Eye (tissue), 1 donor: ENCODE measurements at regions not wholly inside any gene's neighbourhood (a gene's known extent, or its start where the extent isn't known, plus 50 kb on each side); places are given as distances from the start of the nearest gene placed in this dataset.

ENCODE experiments used
- DNase-seq: peaks from one replicate; pipeline ENCODE4 v3.0.0-alpha.2; 2015

DNA sequence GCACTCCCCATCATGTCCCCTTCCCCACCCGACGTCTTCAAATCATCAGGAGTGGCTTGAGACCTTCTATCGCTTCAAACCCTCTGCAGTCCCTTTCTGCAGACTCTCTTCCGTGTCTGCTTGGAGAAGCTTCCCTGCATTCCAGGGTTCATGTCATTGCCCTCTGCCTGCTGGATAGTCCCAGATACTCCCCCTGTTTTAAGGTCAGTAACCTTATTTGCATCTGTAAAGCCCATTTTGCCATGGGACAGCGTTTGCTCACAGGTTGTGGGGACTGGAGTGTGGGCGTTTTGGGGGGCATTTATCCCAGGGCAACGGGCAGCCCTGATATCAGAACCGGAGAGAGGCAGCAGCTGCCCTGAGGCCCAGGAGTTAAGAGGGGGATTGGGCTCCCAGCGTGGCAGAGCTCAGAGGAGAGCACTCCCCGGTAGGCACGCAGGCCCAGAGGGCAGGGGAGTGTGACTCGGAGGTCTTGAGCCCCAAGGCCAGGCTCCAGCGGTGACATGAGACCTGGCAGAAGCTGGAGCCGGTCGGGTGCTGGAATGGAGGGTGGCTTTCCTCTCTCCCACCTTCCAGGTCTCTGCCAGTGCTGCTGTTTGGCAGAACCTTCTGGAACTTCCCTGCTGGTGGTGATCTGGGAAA is 73.8 kb downstream of the RTP5 start:
- DNase-seq: no peak

DNA sequence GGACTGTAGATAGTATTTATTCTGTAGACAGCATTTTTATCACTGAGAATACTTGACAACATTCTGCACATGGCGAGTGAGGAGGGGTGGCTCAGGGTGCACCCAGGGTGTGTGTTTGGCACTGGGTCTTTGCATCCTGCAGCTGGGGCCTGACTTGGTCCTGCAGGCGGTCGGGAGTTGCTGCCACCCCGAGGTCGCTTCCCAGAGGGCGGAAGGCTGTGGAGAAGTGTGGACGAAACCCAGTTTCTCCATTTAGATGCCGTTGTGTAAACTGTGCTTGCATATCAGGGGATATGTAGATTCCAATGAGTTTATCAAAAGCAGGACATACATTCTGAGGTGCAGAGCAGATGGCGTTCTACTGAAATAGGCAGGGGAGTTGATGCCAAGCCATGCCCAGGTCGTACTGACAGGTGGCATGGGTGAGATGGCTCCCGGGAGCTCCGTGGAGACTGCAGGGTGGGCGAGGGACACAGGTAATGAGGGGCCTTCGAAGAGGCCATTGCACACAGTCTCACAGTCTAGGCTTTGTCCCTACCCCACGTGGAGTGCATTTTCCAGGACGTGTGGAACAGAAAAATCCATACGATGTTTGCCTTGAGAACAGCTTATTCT is 74.5 kb downstream of the RTP5 start:
- no peak for DNase-seq

DNA sequence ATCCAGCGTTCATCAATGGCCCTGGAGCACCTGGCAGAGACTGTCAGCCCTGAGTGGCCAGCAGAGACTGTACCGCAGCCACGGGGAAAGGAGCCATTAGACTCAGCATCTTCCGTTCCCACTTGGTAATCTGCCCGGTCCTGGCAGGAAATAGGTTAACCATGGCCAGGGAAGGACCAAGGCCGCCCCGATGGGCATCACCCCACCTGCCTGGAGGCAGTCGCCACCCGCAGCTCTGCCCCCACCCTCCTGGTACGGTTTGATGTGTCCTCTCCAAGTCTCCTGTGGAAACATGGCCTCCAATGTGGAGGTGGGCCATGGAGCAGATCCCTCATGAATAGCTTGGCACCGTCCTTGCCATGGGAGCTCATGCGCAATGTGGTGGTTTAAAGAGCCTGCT is 75.3 kb downstream of the RTP5 start:
- DNase-seq: no peak

DNA sequence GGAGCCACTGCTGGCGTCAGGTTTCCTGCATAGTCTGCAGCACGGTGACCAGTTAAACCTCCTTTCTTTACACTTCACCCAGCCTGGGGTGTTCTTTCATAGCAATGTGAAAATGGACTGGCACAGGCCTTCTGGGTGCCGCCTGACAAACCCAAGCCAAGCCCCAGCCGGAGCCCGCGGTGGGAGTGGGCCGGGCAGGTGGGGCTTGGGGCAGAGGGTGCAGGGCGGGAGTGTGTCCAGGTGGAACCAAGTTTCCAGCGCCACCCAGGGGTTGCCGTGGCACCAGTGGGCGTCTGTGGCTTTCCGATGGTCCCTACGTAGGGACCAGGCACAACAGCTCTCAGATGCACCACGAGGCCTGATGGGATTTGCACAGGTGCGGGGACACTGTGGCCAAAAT is 75.8 kb downstream of the RTP5 start:
- DNase-seq: no peak

DNA sequence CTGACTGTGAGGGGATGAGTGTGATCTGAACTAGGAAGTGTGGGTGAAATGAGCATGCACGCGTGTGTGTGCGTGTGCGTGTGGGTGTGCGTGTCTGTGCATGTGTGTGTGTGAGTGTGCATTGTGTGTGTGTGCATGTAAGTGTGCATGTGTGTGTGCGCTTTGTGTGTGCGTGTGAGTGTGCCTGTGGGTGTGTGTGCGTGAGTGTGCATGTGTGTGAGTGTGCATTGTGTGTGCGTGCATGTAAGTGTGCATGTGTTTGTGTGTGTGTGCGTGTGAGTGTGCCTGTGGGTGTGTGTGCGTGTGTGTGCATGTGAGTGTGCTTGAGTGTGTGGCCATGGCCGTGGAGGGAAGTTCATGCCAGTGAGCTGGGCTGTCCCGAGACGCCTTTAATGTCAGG is 76.3 kb downstream of the RTP5 start:
- no peak for DNase-seq

DNA sequence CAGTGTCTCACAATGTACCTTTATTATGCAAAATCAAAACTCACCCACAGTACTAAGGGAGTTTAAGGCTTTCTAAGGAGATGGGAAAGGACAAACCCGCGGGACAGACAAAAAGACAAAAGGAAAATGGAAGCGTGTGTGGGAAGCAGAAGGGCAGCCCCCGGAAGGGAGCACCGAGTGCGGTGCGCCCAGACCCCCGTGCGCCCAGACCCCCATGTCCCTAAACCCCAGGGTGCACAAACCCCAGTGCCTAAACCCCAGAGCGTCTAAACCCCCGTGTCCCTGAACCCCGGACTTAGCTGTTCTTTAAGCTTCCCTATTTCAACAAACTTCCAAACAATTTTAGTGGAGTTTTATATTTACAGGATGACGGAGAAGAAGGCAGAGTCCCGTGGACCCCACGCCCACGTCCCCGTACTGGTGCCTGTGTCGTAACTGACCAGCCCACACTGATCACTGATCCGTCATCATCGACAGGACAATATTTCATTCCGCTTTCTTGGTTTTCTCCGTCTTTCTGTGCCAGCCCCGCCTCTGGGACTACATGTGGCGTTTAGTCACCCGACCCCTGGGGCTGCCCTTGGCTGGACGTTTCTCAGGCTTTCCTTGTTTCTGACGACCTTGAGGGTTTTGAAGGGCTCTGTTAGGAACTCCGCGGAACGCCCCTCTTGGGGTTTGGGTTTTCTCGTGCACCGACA is 76.9 kb downstream of the RTP5 start:
- no peak for DNase-seq

DNA sequence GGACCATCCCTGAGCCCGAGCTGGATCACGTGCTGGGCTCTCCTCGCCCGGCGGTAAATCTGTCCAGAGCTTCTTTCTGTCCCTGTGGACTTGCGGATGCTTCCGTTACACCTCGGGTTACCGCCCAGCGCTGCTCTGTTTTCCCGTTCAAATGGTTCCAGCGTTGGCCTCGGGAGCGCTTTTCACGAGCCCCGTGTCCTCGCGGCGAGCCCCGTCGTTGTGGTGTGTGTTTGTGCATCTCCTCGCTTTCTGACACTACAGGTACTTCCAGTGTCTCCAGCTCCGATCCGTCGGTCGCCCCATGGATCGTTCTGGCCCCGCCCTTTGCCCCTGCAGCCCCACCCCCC is 77.4 kb downstream of the RTP5 start:
- no peak for DNase-seq

DNA sequence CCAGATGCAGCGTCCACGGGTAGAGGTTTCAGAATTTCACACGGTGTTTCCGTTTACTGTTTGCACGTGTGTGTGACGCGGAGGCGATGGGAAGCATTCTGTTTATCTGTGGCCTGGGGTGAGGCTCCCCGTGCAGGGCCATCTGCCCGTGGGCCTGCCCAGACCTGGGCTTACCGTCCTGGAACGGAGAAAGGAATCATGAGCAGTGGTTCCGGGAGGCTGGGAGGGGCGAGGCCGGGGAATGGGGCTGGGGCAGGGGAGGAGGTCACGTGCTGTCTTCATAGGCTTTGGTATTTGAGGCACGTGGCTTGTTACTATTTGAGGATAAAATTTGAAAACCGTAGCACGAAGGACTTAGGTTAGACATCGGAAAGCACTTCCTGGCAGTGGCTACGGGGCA is 77.9 kb downstream of the RTP5 start:
- no peak for DNase-seq

DNA sequence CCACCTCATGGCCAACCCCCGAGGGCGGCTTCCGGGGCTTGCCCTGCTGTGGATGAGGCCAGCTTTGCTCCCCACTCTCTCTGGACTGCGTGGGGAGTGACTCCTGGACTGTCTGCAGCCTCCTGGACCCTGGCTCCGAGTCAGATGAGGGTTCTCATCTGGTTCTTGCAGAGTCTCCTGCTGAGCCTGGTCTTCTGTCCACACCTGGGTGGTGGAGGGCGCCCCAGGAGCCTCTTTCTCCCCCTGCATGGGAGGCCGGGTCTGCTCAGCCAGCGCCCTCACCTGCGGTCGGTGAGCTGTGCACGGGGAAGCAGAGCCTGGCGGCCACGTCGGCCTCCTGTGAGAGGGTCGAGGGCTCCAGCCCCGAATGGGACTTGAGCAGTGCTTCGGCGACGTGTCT is 78.3 kb downstream of the RTP5 start:
- DNase-seq: no peak

DNA sequence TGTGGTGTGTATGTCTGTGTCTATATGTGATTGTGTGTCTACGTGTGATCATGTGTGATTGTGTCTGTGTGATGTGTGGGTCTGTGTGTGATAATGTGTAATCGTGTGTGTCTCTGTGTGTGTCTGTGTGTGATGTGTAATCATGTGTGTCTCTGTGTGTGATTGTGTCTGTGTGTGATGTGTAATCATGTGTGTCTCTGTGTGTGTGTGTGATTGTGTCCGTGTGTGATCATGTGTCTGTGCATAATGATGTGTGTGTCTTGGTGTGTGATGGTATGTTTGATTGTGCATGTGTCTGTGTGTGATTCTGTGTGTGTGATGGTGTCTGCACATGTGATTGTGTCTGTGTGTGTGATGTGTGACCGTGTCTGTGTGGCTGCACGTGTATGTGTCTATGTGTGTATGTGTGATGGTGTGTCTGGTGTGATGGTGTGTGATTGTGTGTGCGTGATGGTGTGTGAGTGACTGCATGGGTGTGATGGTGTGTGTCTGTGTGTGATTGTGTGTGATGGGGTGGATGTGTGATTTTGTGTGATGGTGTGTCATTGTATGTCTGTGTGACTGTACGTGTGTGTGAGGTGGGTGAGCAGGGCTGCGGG is 78.9 kb downstream of the RTP5 start:
- DNase-seq: no peak

DNA sequence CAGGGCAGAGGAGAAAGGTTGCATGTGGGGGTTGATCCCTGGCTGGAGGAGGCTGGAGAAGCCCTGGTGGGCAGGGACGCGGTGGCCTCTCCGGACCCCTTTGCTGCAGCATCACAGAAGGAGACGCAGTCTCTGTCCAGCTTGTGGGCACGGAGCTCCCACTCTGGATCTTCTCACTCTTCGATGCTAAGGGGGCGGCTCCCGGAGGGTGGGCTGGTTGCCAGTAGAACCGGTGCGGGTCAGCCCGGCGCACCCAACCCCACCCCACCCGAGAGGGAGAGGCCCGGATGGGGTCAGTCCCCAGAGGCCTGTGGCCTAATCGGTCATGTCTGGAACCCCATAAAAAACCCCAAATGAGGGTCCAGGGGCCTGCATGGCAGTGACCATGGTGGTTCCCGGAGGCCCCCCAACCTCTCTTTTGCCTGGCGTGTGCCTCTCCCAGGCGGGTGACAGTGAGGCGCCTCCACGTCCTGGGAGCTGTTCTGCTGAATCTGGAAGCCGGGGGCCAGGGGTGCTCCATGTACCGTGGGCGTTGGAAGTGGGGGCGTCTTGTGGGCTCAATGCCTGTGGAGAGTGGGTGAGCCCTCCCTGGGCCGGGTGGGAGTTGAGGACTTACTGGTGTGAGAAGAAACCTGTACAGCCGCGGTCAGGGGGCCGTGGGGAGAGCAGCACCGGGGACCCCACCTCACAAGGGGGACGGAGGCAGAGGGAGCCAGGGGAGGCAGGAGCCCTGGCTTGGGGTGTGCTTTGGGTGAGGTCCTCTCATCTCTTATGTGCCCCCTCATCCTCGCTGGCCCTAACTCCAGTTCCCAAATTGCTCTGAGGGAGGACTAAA is 79.6 kb downstream of the RTP5 start:
- DNase-seq: no peak

DNA sequence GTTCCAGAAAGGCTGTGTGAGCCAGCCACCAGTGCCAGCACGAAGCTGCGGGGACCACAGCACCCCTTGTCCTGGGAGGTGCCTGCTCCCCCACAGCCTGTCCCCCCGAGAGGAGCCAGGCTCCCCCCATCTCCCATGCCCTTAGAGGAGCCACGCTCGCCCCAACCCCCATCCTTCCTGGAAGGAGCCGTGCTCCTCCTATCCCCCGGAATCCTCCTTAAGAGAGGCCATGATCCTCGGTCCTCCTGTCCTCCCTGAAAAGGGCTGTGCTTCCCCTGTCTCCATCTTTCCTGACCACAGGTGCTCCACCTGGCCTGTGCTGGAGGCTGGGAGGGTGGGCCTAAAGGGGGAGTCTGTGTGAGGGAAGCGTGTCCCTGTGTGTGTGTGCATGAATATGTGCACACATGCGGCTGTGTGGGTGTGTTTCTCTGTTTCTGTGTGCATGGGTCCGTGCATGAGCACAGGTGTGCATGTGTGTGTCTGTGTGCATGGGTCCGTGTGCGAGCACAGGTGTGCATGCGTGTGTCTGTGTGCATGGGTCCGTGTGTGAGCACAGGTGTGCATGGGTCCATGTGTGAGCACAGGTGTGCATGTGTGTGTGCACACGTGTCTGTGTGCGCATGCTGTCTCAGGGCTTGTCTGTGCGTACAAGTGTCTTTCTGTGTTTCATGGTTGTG is 80.3 kb downstream of the RTP5 start:
- DNase-seq: no peak

DNA sequence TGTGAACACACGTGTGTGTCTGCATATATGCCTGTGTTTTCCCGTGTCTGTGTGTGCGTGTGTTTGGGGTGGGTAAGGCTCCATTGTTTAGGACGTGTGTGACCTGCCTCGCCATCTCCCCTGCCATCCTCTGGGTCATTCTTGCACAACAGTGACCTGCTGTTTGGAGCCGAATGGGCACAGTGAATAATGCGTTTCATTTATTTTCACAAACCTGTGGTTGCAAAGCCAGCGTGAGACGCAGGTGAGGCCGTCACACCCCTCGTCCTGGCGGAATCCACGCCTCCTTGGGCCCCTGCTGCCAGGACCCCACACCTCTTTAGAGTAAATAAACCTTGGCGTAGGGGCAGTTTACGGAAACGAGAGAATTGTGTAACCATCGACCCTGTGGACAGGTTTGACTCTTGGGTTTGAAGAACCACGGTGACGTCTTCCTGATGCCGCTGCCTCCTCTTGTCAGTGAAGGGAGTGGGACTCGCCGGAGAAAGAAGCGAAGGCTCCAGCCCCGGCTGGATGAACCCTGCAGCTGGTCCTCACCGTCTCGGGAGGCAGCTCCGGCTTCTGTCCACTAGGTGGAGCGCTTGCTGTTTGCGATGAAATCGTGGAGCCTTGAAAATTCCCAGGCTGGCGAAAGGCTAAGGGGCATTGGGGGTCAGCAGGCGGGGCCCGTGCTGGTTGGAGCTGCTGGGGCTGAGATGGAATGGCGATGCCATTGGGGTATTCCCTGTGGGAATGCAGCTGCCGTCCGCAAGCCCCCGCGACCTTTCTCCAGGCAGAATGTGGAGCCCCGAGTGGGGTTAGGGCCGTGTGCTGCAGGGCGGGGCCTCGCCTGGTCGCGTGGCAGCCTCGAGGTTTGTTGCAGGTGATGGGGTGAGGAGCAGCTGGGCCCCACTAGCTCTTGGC is 81.1 kb downstream of the RTP5 start:
- DNase-seq: peak; percentile 93

DNA sequence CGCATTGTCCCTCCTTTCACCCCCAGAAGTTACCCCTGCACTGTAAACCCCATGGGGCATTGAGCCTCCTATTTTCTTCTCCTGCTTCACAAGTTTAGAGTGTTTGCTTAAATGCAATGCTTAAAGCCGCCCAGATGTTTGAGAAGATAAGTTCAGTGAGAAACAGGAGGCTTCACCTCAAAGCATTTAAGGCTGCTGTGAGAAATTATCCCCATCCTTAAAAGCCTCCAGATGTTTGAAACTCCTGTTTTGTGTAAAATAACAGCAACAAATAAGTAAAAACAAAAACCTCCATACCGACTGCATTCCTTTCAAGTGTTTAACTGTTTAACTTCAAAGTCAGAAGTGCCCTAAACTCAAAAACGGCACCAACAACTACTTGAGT is 81.8 kb downstream of the RTP5 start:
- DNase-seq: no peak

DNA sequence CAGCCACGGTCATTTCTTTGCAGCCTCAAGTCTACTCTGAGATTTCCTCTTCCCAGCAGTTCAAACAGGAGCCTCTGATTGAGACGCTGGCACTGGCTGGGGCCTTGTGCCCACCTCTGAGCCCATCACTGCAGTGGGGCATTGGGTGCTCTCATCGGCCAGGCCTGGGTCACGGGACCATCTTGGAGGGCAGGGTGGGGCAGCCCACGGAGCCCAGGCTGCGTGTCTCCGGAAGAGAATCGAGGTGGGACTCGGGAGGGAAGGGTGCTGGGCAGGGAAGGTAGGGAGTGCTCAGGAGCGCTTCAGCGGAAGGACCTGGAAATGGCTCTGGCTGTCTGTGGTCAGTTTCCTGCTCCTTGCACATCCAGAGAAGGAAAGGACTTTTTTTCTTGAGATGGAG is 82.4 kb downstream of the RTP5 start:
- DNase-seq: no peak

DNA sequence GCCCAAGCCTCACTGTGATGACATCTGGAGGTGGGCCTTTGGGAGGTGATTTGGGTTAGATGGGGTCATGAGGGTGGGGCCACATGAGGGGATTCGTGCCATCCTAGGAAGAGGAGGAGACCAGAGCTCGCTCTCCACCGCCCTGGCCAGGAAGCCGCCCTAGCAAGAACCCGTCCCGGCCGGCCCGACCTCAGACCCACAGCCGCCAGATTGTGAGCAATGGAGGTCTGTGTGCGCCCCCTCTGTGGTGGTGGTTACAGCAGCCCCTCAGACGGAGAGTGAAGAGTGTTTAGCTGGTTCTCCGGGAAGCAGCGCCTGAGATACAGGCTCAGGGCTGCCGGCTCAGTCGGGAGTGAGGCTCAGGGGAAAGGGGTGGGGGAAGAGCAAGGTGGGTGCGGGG is 83.3 kb downstream of the RTP5 start:
- no peak for DNase-seq

DNA sequence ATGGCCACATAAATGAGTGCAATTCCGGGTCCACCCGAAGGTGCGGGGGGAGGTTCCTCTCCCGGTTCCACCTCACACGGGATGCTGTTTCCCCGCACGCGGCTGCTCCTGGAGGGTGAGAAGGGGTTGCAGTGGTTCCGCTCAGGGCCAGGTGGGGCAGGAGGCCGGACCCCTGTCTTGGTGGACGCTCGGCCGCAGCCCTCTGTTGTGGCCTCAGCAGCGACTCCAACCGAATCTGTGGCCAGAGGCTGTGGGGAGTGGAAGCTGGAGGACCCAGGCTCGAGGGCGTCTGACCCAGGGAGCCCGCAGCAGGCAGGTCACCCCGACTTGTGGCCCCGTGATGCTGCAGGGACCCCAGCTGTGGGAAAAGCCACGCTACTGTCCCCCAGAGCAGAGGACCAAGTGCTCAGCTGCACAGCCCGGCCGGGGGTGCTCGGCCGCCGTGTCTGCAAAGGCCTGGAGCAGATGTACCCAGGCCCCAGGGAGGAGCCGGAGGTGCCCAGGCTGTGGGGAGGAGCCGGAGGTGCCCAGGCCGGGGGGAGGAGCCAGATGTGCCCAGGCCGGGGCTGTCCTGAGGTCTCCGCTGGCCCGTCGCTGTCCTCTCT is 83.9 kb downstream of the RTP5 start:
- DNase-seq: no peak

DNA sequence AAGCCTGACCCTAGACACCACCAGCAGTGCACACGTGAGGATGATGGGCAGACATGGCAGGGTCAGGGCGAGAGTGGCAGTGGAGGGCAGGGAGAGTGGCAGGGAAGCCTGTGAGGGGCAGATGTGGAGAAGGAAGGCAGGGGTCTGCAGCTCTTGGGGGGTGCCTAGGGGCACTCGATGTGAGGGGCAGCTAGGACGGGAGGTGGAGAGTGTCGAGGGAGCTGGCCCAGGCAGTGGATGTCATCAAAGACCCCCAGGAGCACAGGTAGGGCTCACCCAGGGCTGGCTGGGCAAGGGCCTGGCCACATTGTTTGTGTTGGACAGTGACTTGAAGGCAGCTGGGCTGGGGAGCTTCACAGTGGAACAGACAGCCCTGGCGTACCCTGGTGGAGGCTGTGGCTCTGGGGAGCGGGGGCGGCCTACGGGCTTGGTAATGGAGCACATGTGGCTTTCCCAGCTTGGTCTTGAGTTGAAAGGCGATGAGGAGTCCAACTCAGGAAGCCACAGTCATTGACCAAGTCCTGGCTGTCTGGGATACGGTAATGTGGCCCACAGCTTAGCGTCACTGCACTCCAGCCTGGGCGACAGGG is 87.1 kb downstream of the RTP5 start:
- DNase-seq: no peak

DNA sequence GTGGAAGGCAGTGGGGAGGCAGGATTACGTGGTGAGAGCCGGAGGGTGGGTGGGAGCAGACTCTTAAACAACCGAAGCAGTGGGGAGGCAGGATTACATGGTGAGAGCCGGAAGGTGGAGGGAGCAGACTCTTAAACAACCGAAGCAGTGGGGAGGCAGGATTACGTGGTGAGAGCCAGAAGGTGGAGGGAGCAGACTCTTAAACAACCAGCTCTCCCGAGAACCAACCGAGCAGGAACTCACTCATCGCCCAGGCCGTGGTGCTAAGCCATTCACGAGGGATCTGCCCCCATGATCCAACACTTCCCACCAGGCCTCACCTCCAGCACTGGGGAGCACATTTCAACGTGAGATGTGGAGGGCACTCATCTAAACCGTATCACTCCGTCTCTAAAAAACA is 87.7 kb downstream of the RTP5 start:
- DNase-seq: no peak

DNA sequence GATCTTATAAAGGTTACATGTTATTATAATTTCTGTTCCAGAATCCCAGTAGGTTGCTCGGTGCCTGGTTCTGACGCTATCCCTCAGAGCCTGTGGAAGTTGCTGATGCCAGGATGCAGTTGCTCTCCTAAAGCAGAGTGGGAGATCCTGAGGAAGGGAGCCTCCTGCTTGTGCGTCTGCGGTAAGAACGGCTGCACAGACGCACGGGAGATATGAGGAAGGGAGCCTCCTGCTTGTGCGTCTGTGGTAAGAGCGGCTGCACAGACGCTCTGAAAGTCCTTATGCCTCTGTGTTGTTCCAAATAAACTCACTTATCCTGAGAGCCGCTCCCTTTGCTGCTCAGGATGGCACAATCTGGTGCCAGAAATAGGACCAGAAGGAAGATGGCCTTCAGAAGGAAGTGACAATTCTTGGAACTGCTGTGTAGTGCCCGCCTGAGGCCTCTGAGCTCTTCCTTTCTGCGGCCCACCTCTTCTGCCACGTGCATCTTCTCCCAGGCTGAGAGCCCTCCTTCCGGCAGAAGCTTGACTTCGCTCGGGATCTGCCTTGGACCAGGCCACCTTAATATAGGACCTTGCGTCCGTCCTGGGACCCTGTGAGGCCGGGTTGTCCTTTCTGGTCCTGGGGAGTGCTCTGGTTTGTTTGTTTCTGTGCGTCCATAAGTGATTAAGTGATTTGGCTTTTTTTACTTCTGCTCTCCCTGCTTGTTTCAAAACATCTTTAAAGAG is 89.5 kb downstream of the RTP5 start:
- DNase-seq: no peak
